SK-N-SH (cell line): ENCODE measurements at regions not wholly inside any gene's neighbourhood (a gene's known extent, or its start where the extent isn't known, plus 50 kb on each side); places are given as distances from the start of the nearest gene placed in this dataset.

Experiments
- CTCF ChIA-PET: fragments of 300-600, 350-600 bp; formaldehyde crosslinking; extraction: SDS; loops from one replicate; lab custom pipeline; 2021; lab: Yijun Ruan, JAX
- POLR2A ChIA-PET: fragments of 350-600 bp; sonication (Branson Sonifier 250); formaldehyde crosslinking; extraction: SDS; loops from one replicate; lab custom pipeline; 2020; ENCODE audit warnings: antibody characterized with exemption, inconsistent platforms; lab: Yijun Ruan, JAX
- DNase-seq: peaks from one replicate; pipeline ENCODE4 v3.0.0; 2012
- H2AFZ ChIP-seq: fragments of 200-600 bp; sonication (generic); 2 replicates; pipeline ENCODE4 v1.8.1; 2016; ENCODE audit warnings: antibody characterized with exemption, mild to moderate bottlenecking, low read depth
- H3F3A ChIP-seq: fragments of 200-600 bp; sonication (generic); replicated peaks from 2 replicates; pipeline ENCODE3; 2016; ENCODE audit warnings: antibody characterized with exemption, mild to moderate bottlenecking; ENCODE audit not compliant: insufficient read depth
- H3K27ac ChIP-seq, 2 experiments: fragments of 200-500 bp in 1 of 2; fragments of 200-600 bp in 1 of 2; sonication (Bioruptor generic) in 1 of 2; sonication (generic), shearing (Covaris generic) in 1 of 2; 2 replicates each; pipeline versions ENCODE4 v1.5.1 to v1.6.1; 2014 to 2016; ENCODE audit warnings: low read depth in 2 of 2, inconsistent platforms in 1 of 2, low read length in 1 of 2, mild to moderate bottlenecking in 1 of 2, mixed read lengths in 1 of 2
- H3K27me3 ChIP-seq: fragments of 200-600 bp; sonication (generic), shearing (Covaris generic); 2 replicates; pipeline ENCODE4 v1.6.1; 2016; ENCODE audit warnings: mixed run types; ENCODE audit not compliant: insufficient read depth
- H3K36me3 ChIP-seq, 2 experiments: fragments of 200-500 bp in 1 of 2; fragments of 200-600 bp in 1 of 2; sonication (Bioruptor generic) in 1 of 2; sonication (generic) in 1 of 2; replicated peaks in 1 of 2; 2 replicates each; pipeline versions ENCODE3 to v1.5.1; 2014 to 2016; ENCODE audit warnings: low read length in 1 of 2, mild to moderate bottlenecking in 1 of 2; ENCODE audit not compliant: insufficient read depth in 2 of 2, control insufficient read depth in 1 of 2
- H3K4me1 ChIP-seq, 2 experiments: fragments of 200-500 bp in 1 of 2; fragments of 200-600 bp in 1 of 2; sonication (Bioruptor generic) in 1 of 2; sonication (generic), shearing (Covaris generic) in 1 of 2; 2 replicates each; pipeline versions ENCODE4 v1.5.1 to v1.6.1; 2014 to 2016; ENCODE audit warnings: low read depth in 1 of 2, low read length in 1 of 2, mixed run types in 1 of 2; ENCODE audit not compliant: insufficient read depth in 2 of 2, control insufficient read depth in 1 of 2
- H3K4me2 ChIP-seq: fragments of 200-600 bp; sonication (generic), shearing (Covaris generic); 2 replicates; pipeline ENCODE4 v1.6.1; 2017; ENCODE audit warnings: mixed run types
- H3K4me3 ChIP-seq, 2 experiments: fragments of 200-500 bp in 1 of 2; fragments of 200-600 bp in 1 of 2; sonication (Bioruptor generic) in 1 of 2; sonication (generic), shearing (Covaris generic) in 1 of 2; 2 replicates each; pipeline versions ENCODE4 v1.5.1 to v1.8.1; 2014 to 2016; ENCODE audit warnings: low read depth in 2 of 2, inconsistent platforms in 1 of 2, low read length in 1 of 2, mild to moderate bottlenecking in 1 of 2, mixed read lengths in 1 of 2, moderate library complexity in 1 of 2
- H3K79me2 ChIP-seq: fragments of 200-600 bp; sonication (generic); 2 replicates; pipeline ENCODE4 v1.8.1; 2017; ENCODE audit warnings: mild to moderate bottlenecking; ENCODE audit not compliant: insufficient read depth
- H3K9ac ChIP-seq: fragments of 200-600 bp; sonication (generic); 2 replicates; pipeline ENCODE4 v1.6.1; 2017; ENCODE audit warnings: mixed run types
- H3K9me2 ChIP-seq: fragments of 200-600 bp; sonication (generic); 2 replicates; pipeline ENCODE4 v1.6.1; 2017; ENCODE audit warnings: mixed run types
- H3K9me3 ChIP-seq: fragments of 200-600 bp; sonication (generic); 2 replicates; pipeline ENCODE4 v1.6.1; 2017; ENCODE audit warnings: mixed run types, mild to moderate bottlenecking, moderate library complexity
- H4K20me1 ChIP-seq: fragments of 200-600 bp; sonication (generic); 2 replicates; pipeline ENCODE4 v1.6.1; 2017; ENCODE audit warnings: mild to moderate bottlenecking, mixed run types; ENCODE audit not compliant: insufficient read depth
- CHD2 ChIP-seq: fragments of 150-350 bp; IDR thresholded peaks from 2 replicates; pipeline ENCODE4 v1.6.1; 2018; ENCODE audit warnings: low read length; ENCODE audit not compliant: partially characterized antibody
- ELF1 ChIP-seq: IDR thresholded peaks from 2 replicates; pipeline ENCODE4 v1.4.0; 2012
- EP300 ChIP-seq, 2 experiments: IDR thresholded peaks; 2 replicates each; pipeline versions ENCODE4 v1.4.0 to v1.6.1; 2012; ENCODE audit warnings: borderline replicate concordance in 1 of 2, low read depth in 1 of 2, low read length in 1 of 2
- EZH2phosphoT487 ChIP-seq: fragments of 200-600 bp; sonication (generic); IDR thresholded peaks from 2 replicates; pipeline ENCODE4 v1.6.1; 2017; ENCODE audit warnings: low read depth, mixed run types, mild to moderate bottlenecking, antibody characterized with exemption, moderate library complexity, borderline replicate concordance
- FOXM1 ChIP-seq: IDR thresholded peaks from 2 replicates; pipeline ENCODE4 v1.4.0; 2012; ENCODE audit warnings: low read depth, mild to moderate bottlenecking
- GABPA ChIP-seq: IDR thresholded peaks from 2 replicates; pipeline ENCODE4 v1.4.0; 2012; ENCODE audit warnings: low read depth, mild to moderate bottlenecking
- GATA2 ChIP-seq: sonication (generic); formaldehyde crosslinking; IDR thresholded peaks from 2 replicates; pipeline ENCODE4 v1.5.0; 2020; ENCODE audit warnings: mild to moderate bottlenecking, missing genetic modification reagents
- IRF3 ChIP-seq: fragments of 150-350 bp; IDR thresholded peaks from 2 replicates; pipeline ENCODE4 v1.6.1; 2016; ENCODE audit warnings: mild to moderate bottlenecking, low read depth, low read length
- MAX ChIP-seq: IDR thresholded peaks from 2 replicates; pipeline ENCODE4 v1.4.0; 2012; ENCODE audit warnings: low read depth
- NRF1 ChIP-seq: IDR thresholded peaks from 2 replicates; pipeline ENCODE4 v1.6.1; 2012; ENCODE audit warnings: low read depth, mild to moderate bottlenecking, low read length
- PBX3 ChIP-seq: IDR thresholded peaks from 2 replicates; pipeline ENCODE4; 2012
- POLR2AphosphoS5 ChIP-seq: IDR thresholded peaks from 2 replicates; pipeline ENCODE4 v1.6.1; 2012; ENCODE audit warnings: low read depth, low read length
- RAD21 ChIP-seq: IDR thresholded peaks from 2 replicates; pipeline ENCODE4 v1.6.1; 2012; ENCODE audit warnings: mild to moderate bottlenecking, low read length
- RCOR1 ChIP-seq: fragments of 150-350 bp; IDR thresholded peaks from 2 replicates; pipeline ENCODE4 v1.6.1; 2017; ENCODE audit warnings: antibody characterized with exemption, low read length
- RFX5 ChIP-seq: IDR thresholded peaks from 2 replicates; pipeline ENCODE4 v1.6.1; 2012; ENCODE audit warnings: mild to moderate bottlenecking, improper control_type of control experiment, low read length
- RXRA ChIP-seq: IDR thresholded peaks from 2 replicates; pipeline ENCODE4 v1.4.0; 2012; ENCODE audit warnings: low read depth, mild to moderate bottlenecking, borderline replicate concordance
- SIN3A ChIP-seq: IDR thresholded peaks from 2 replicates; pipeline ENCODE4 v1.6.1; 2012; ENCODE audit warnings: low read depth, mild to moderate bottlenecking, low read length, moderate library complexity, borderline replicate concordance
- SMC3 ChIP-seq: IDR thresholded peaks from 2 replicates; pipeline ENCODE4 v1.6.1; 2012; ENCODE audit warnings: low read depth, low read length, improper control_type of control experiment
- TAF1 ChIP-seq: IDR thresholded peaks from 2 replicates; pipeline ENCODE4 v1.6.1; 2012; ENCODE audit warnings: low read depth, mild to moderate bottlenecking, low read length, moderate library complexity, borderline replicate concordance
- TCF12 ChIP-seq: IDR thresholded peaks from 2 replicates; pipeline ENCODE4 v1.4.0; 2012
- TEAD4 ChIP-seq: IDR thresholded peaks from 2 replicates; pipeline ENCODE4 v1.4.0; 2012; ENCODE audit warnings: mild to moderate bottlenecking, borderline replicate concordance; ENCODE audit not compliant: insufficient read depth
- USF1 ChIP-seq: IDR thresholded peaks from 2 replicates; pipeline ENCODE4 v1.4.0; 2012; ENCODE audit warnings: low read depth, borderline replicate concordance
- USF2 ChIP-seq: fragments of 150-350 bp; IDR thresholded peaks from 2 replicates; pipeline ENCODE4 v1.6.1; 2017; ENCODE audit warnings: antibody characterized with exemption, low read length, low read depth, borderline replicate concordance
- whole genome bisulfite sequencing: methylation state at CpG from one replicate; pipeline ENCODE4 v1.1.6; 2017; ENCODE audit warnings: low lambda C conversion rate; 5-methylcytosine and 5-hydroxymethylcytosine counted together

GRCh38 chr4:119735165-119735651 lies 106.6 kb upstream of the PDE5A start (continued):
- TF ChIP-seq GABPA, result no peak
- no peak for TF ChIP-seq ELF1
- no peak for TF ChIP-seq NRF1
- no peak for TF ChIP-seq MAX
- TF ChIP-seq IRF3, result no peak
- TF ChIP-seq TEAD4, result 0 out of 2 replicates have a peak, but pooled peaks have one; percentile 21
- TF ChIP-seq FOXM1, result no peak
- no peak for TF ChIP-seq TAF1
- TF ChIP-seq TCF12, result peak; percentile 68
- TF ChIP-seq USF1, result no peak
- no peak for TF ChIP-seq RAD21
- peak; percentile 16; the same call in 1 of the 2 replicates for TF ChIP-seq POLR2AphosphoS5
- TF ChIP-seq RXRA, result peak; percentile 18; the same call in 1 of the 2 replicates
- TF ChIP-seq SMC3, result no peak
- TF ChIP-seq GATA2 (CRISPR knock-in tag), result no peak
- TF ChIP-seq SIN3A, result no peak
- no peak for TF ChIP-seq USF2
- no peak for TF ChIP-seq EZH2phosphoT487
- TF ChIP-seq EP300 (IDR thresholded peaks at IDR 0.05; ENCODE audit: borderline replicate concordance in 1 of 2, low read depth in 1 of 2, low read length in 1 of 2), result peak in 1 of 2 experiments; percentile 40; a peak in 1 of 4 replicates
- TF ChIP-seq CHD2, result no peak
- no peak for TF ChIP-seq RFX5

- H3K36me3 ChIP-seq, result no peaks in the 10 kb centered on the region
- POLR2A ChIA-PET, result no interaction called here
- no peak overlapping the region for H2AFZ ChIP-seq
- no peak overlapping the region for H3K4me3 ChIP-seq
- CTCF ChIA-PET, result interaction anchor here (0.5 to 1.3 kb wide), 3 partner anchors 13 to 290 kb away, joined by 3 read pairs; partner anchors contain the start of gene PDE5A
- no peak overlapping the region for H3K4me2 ChIP-seq
- H3K27ac ChIP-seq, result no peak overlapping the region
- TF ChIP-seq CHD2 (no peak), PBX3 (no peak), RCOR1 (no peak), POLR2AphosphoS5 (no peak)
- H3K9me2 ChIP-seq, result no peaks in the 10 kb centered on the region
- no peaks in the 10 kb centered on the region for H3K27me3 ChIP-seq
- peaks cover 19% of the 10 kb centered on the region for H3F3A ChIP-seq
- DNase-seq, result no peak
- no peaks in the 10 kb centered on the region for H3K79me2 ChIP-seq
- H3K9me3 ChIP-seq, result no peaks in the 10 kb centered on the region
- WGBS, result 83% methylated on average over 1 of the region's 1 CpG
- H3K4me1 ChIP-seq, result peaks cover 3 to 33% of the 10 kb centered on the region in 2 experiments
- no peak overlapping the region for H3K9ac ChIP-seq
- H4K20me1 ChIP-seq, result no peaks in the 10 kb centered on the region
Measured at GRCh38 chr4:119733431-119733830, 104.8 kb upstream of the PDE5A start.
